ENCODE measurements at regions not wholly inside any gene's neighbourhood (a gene's known extent, or its start where the extent isn't known, plus 50 kb on each side); places are given as distances from the start of the nearest gene placed in this dataset.

- no peak overlapping the region for H3K27ac ChIP-seq
- H3K4me3 ChIP-seq = no peak overlapping the region
- no peaks in the 10 kb centered on the region for H3K4me1 ChIP-seq
- H3K9me3 ChIP-seq = no peaks in the 10 kb centered on the region
- DNase-seq (ENCODE audit: low spot score in 2 of 2) = no peak
- no peak for TF ChIP-seq POLR2A (IDR thresholded peaks at IDR 0.05)
- TF ChIP-seq EP300 (IDR thresholded peaks at IDR 0.05) = no peak
- TF ChIP-seq, protein P1, sequence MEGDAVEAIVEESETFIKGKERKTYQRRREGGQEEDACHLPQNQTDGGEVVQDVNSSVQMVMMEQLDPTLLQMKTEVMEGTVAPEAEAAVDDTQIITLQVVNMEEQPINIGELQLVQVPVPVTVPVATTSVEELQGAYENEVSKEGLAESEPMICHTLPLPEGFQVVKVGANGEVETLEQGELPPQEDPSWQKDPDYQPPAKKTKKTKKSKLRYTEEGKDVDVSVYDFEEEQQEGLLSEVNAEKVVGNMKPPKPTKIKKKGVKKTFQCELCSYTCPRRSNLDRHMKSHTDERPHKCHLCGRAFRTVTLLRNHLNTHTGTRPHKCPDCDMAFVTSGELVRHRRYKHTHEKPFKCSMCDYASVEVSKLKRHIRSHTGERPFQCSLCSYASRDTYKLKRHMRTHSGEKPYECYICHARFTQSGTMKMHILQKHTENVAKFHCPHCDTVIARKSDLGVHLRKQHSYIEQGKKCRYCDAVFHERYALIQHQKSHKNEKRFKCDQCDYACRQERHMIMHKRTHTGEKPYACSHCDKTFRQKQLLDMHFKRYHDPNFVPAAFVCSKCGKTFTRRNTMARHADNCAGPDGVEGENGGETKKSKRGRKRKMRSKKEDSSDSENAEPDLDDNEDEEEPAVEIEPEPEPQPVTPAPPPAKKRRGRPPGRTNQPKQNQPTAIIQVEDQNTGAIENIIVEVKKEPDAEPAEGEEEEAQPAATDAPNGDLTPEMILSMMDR (IDR thresholded peaks at IDR 0.05) = no peak
- H3K27me3 ChIP-seq = no peaks in the 10 kb centered on the region
- H3K36me3 ChIP-seq = no peaks in the 10 kb centered on the region
Measured at GRCh38 chr2:16832910-16833309, 167.3 kb upstream of the CYRIA start.

DNA sequence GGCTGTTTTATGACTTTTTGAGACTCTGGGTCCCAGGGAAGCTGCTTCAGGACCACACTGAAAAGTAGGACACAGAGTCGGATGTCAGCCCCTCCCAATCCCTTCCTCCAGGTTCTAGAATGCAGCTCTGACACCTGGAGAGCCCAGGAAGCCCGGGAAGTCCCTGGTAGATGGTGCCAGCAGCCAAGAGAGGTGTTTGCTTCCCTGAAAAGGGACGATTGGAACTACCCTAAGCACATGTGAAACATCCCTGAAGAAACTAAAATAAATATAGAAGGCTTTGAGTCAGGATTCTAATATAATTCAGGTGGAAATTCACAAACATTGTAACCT, 163.2 kb upstream of the CYRIA start:
- Histone ChIP-seq H3K27ac (no peak overlapping the region), H3K9me3 (no peaks in the 10 kb centered on the region), H3K36me3 (no peaks in the 10 kb centered on the region), H3K27me3 (no peaks in the 10 kb centered on the region), H3K4me3 (no peak overlapping the region), H3K4me1 (no peaks in the 10 kb centered on the region)
- 38 to 41% methylated on average over 3 of the region's 3 CpGs for WGBS, 2 donors
- DNase-seq (ENCODE audit: low spot score in 2 of 2) = no peak
- TF ChIP-seq, protein P1 (IDR thresholded peaks at IDR 0.05) = no peak
- TF ChIP-seq POLR2A (IDR thresholded peaks at IDR 0.05) (no peak), EP300 (IDR thresholded peaks at IDR 0.05) (no peak)

- no peak for DNase-seq (ENCODE audit: low spot score in 2 of 2)
- Histone ChIP-seq H3K9me3 (no peaks in the 10 kb centered on the region), H3K36me3 (no peaks in the 10 kb centered on the region), H3K4me1 (no peaks in the 10 kb centered on the region), H3K27ac (no peak overlapping the region), H3K27me3 (no peaks in the 10 kb centered on the region), H3K4me3 (no peak overlapping the region)
- TF ChIP-seq, protein P1 (IDR thresholded peaks at IDR 0.05) = no peak
- TF ChIP-seq EP300 (IDR thresholded peaks at IDR 0.05) = no peak
- TF ChIP-seq POLR2A (IDR thresholded peaks at IDR 0.05) = no peak
- 63 to 64% methylated on average over 7 of the region's 7 CpGs for WGBS, 2 donors
Measured at GRCh38 chr2:16828044-16828827, 162.6 kb upstream of the CYRIA start.

GRCh38 chr2:16824472-16824871, 158.8 kb upstream of the CYRIA start:
- no peaks in the 10 kb centered on the region for H3K4me1 ChIP-seq
- WGBS, 2 donors = 88 to 91% methylated on average over 1 of the region's 1 CpG
- no peak overlapping the region for H3K4me3 ChIP-seq
- no peaks in the 10 kb centered on the region for H3K27me3 ChIP-seq
- no peak for DNase-seq (ENCODE audit: low spot score in 2 of 2)
- no peaks in the 10 kb centered on the region for H3K36me3 ChIP-seq
- H3K9me3 ChIP-seq = no peaks in the 10 kb centered on the region
- no peak overlapping the region for H3K27ac ChIP-seq
- TF ChIP-seq, protein P1 (IDR thresholded peaks at IDR 0.05) = no peak
- TF ChIP-seq POLR2A (IDR thresholded peaks at IDR 0.05) = no peak
- TF ChIP-seq EP300 (IDR thresholded peaks at IDR 0.05) = no peak

GRCh38 chr2:16821692-16822091, 156.1 kb upstream of the CYRIA start:
- Histone ChIP-seq H3K27me3 (no peaks in the 10 kb centered on the region), H3K9me3 (no peaks in the 10 kb centered on the region), H3K4me3 (no peak overlapping the region), H3K36me3 (no peaks in the 10 kb centered on the region), H3K4me1 (no peaks in the 10 kb centered on the region), H3K27ac (no peak overlapping the region)
- TF ChIP-seq POLR2A (IDR thresholded peaks at IDR 0.05) (no peak), EP300 (IDR thresholded peaks at IDR 0.05) (no peak)
- TF ChIP-seq, protein P1 (IDR thresholded peaks at IDR 0.05) = no peak
- 44 to 56% methylated on average over 2 of the region's 2 CpGs for WGBS, 2 donors
- DNase-seq (ENCODE audit: low spot score in 2 of 2) = no peak
